ENCODE measurements at regions not wholly inside any gene's neighbourhood (a gene's known extent, or its start where the extent isn't known, plus 50 kb on each side); places are given as distances from the start of the nearest gene placed in this dataset.

DNA sequence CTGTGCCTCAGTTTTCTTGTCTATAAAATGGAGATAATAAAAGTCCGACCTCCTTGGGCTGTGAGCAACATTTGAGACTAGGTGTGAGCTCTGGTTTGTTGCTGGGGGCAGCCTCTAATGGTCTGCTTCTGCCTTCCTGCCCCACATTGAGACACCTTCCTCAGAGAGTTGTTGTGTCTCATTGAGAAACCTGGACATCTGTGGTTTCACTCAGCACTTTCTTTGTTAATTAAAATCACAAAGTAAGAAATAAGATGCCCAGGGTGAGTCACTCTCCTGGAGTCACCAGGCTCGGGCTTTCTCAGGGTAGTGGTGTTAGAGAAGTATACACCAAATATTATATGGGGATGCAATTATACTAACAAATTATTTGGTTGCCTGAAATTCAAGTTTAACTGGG, 389.2 kb upstream of the SALL1 start:
- peak overlapping the region; percentile 48; the same call in 1 of the 2 replicates for H2BK120ac ChIP-seq (ENCODE audit: low read depth, low read length)
- H3K9ac ChIP-seq (ENCODE audit: low read depth, low read length): no peak overlapping the region
- H3K79me1 ChIP-seq (ENCODE audit: low read depth in 1 of 2, low read length in 2 of 2): no peaks in the 10 kb centered on the region
- no peak overlapping the region for H2BK15ac ChIP-seq (ENCODE audit: low read depth, low read length)
- H3K23ac ChIP-seq (ENCODE audit: low read depth, low read length): no peak overlapping the region
- no peak overlapping the region for H3K14ac ChIP-seq (replicated peaks; ENCODE audit: low read depth, low read length)
- DNase-seq: peak; percentile 29
- H3K9me1 ChIP-seq (ENCODE audit: insufficient read depth, low read length): 0 out of 2 replicates have a peak, but pooled peaks cover 2% of the 10 kb centered on the region
- H3K36me3 ChIP-seq (ENCODE audit: control insufficient read depth, insufficient read depth, low read length): no peaks in the 10 kb centered on the region
- no peak overlapping the region for H2BK20ac ChIP-seq (ENCODE audit: low read depth, low read length)
- no peaks in the 10 kb centered on the region for H3K27me3 ChIP-seq (ENCODE audit: control insufficient read depth, insufficient read depth, low read length)
- H4K8ac ChIP-seq (ENCODE audit: low read depth in 2 of 2, low read length in 2 of 2): no peak overlapping the region
- TF ChIP-seq NFE2L2 (IDR thresholded peaks at IDR 0.05; ENCODE audit: low read depth, low read length) (no peak), FOS (IDR thresholded peaks at IDR 0.05; ENCODE audit: low read depth, low read length) (no peak), MAZ (IDR thresholded peaks at IDR 0.05; ENCODE audit: borderline replicate concordance, low read depth, low read length) (no peak), MXI1 (IDR thresholded peaks at IDR 0.05; ENCODE audit: borderline replicate concordance, low read depth, low read length) (no peak), BHLHE40 (IDR thresholded peaks at IDR 0.05; ENCODE audit: low read depth, low read length) (no peak), CHD1 (IDR thresholded peaks at IDR 0.05; ENCODE audit: low read depth, low read length) (no peak), SMC3 (IDR thresholded peaks at IDR 0.05; ENCODE audit: low read depth, low read length) (no peak), RFX5 (IDR thresholded peaks at IDR 0.05; ENCODE audit: low read depth, low read length) (no peak)
- TF ChIP-seq, protein P1, sequence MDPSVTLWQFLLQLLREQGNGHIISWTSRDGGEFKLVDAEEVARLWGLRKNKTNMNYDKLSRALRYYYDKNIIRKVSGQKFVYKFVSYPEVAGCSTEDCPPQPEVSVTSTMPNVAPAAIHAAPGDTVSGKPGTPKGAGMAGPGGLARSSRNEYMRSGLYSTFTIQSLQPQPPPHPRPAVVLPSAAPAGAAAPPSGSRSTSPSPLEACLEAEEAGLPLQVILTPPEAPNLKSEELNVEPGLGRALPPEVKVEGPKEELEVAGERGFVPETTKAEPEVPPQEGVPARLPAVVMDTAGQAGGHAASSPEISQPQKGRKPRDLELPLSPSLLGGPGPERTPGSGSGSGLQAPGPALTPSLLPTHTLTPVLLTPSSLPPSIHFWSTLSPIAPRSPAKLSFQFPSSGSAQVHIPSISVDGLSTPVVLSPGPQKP (IDR thresholded peaks at IDR 0.05; ENCODE audit: borderline replicate concordance, low read depth, low read length): no peak
- TF ChIP-seq, protein P2, sequence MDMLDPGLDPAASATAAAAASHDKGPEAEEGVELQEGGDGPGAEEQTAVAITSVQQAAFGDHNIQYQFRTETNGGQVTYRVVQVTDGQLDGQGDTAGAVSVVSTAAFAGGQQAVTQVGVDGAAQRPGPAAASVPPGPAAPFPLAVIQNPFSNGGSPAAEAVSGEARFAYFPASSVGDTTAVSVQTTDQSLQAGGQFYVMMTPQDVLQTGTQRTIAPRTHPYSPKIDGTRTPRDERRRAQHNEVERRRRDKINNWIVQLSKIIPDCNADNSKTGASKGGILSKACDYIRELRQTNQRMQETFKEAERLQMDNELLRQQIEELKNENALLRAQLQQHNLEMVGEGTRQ (IDR thresholded peaks at IDR 0.05; ENCODE audit: low read depth, low read length): no peak
- TF ChIP-seq, protein P3, sequence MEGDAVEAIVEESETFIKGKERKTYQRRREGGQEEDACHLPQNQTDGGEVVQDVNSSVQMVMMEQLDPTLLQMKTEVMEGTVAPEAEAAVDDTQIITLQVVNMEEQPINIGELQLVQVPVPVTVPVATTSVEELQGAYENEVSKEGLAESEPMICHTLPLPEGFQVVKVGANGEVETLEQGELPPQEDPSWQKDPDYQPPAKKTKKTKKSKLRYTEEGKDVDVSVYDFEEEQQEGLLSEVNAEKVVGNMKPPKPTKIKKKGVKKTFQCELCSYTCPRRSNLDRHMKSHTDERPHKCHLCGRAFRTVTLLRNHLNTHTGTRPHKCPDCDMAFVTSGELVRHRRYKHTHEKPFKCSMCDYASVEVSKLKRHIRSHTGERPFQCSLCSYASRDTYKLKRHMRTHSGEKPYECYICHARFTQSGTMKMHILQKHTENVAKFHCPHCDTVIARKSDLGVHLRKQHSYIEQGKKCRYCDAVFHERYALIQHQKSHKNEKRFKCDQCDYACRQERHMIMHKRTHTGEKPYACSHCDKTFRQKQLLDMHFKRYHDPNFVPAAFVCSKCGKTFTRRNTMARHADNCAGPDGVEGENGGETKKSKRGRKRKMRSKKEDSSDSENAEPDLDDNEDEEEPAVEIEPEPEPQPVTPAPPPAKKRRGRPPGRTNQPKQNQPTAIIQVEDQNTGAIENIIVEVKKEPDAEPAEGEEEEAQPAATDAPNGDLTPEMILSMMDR (conservative IDR thresholded peaks at IDR 0.05; ENCODE audit: low read depth, low read length): no peak
- no peak overlapping the region for H2BK5ac ChIP-seq (ENCODE audit: low read depth, low read length, poor library complexity, severe bottlenecking)
- no TSS peak for BruUV-seq (replicated peaks)
- dilution Hi-C loops (cut with HindIII; ENCODE audit: low sequenced_read_pairs, unreplicated experiment): no loop called here
- in situ Hi-C loops (cut with MboI; ENCODE audit: low sequenced_read_pairs): no loop called here
- H3K4me2 ChIP-seq (ENCODE audit: low read depth, low read length): no peak overlapping the region
- POLR2A ChIA-PET (ENCODE audit: unreplicated experiment): no interaction called here
- CTCF ChIA-PET: no interaction called here
- no peak for ATAC-seq (ENCODE audit: low read depth)
- no peak overlapping the region for H2AK9ac ChIP-seq (replicated peaks; ENCODE audit: low read depth, low read length, poor library complexity)
- H3K9me3 ChIP-seq (ENCODE audit: control insufficient read depth, insufficient read depth, low read length): no peaks in the 10 kb centered on the region
- H2AK5ac ChIP-seq (ENCODE audit: low read depth, low read length): peak overlapping the region; percentile 26; the same call in 1 of the 2 replicates
- H3K4me3 ChIP-seq (ENCODE audit: insufficient read depth, low read depth, low read length): no peak overlapping the region
- no peak overlapping the region for H2AFZ ChIP-seq (replicated peaks; ENCODE audit: low read length, poor library complexity)
- H3K4me1 ChIP-seq (ENCODE audit: control insufficient read depth, insufficient read depth, low read length): peaks cover 18% of the 10 kb centered on the region
- WGBS, 2 experiments (ENCODE audit: extremely low coverage in 2 of 2, insufficient read length in 1 of 2): no CpG with 5 or more reads among the region's 2 CpGs
- no peak overlapping the region for H3K27ac ChIP-seq (ENCODE audit: insufficient read depth, low read length)
- intact Hi-C loops (cut with micrococcal nuclease): no loop called here
- no peaks in the 10 kb centered on the region for H4K20me1 ChIP-seq (ENCODE audit: insufficient read depth, low read length)
- H3K4ac ChIP-seq (ENCODE audit: low read depth, low read length): 0 out of 2 replicates have a peak overlapping the region, but pooled peaks have one; percentile 12
- H3K18ac ChIP-seq (ENCODE audit: low read depth, low read length): no peak overlapping the region
- H4K91ac ChIP-seq (ENCODE audit: insufficient read depth, low read depth, low read length): no peak overlapping the region
- no peak overlapping the region for H3K56ac ChIP-seq (ENCODE audit: extremely low read depth, insufficient read depth, low read length)
- H4K5ac ChIP-seq (ENCODE audit: low read depth, low read length): no peak overlapping the region

Measured in IMR-90 (cell line).